ENCODE measurements at regions not wholly inside any gene's neighbourhood (a gene's known extent, or its start where the extent isn't known, plus 50 kb on each side); places are given as distances from the start of the nearest gene placed in this dataset.
"Not testable (repeated sequence)": the region's sequence is repeated elsewhere in the genome, so short reads cannot be mapped to it uniquely, and the experiment has no call there.

GRCh38 chr9:95784318-95784717, 91.2 kb upstream of the ERCC6L2 start:
- DNase-seq: no peak

GRCh38 chr9:95783426-95783975, 92.0 kb upstream of the ERCC6L2 start:
- no peak for DNase-seq

DNA sequence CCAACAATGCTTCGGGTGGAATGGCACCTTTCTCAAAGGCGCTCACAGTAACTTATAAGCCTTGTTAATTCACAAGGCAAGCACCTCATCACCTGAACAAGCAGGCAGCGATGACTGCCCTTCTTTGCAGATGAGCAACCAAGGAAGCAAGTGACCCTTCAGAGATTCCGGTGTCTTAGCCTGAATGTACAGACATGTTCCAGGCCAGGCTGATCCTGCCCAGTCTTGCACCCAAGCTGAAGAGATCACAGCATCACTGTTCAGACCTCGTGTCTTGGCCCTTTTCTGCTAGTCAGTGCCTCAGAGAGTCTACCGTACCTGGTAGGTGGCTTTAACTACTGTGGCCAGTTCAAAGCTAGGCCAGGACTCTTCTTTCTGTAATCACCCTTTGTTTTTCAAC, 94.7 kb upstream of the ERCC6L2 start:
- DNase-seq: no peak

GRCh38 chr9:95780121-95780520, 95.4 kb upstream of the ERCC6L2 start:
- DNase-seq: no peak

GRCh38 chr9:95779597-95779996, 95.9 kb upstream of the ERCC6L2 start:
- not testable (repeated sequence) for DNase-seq

DNA sequence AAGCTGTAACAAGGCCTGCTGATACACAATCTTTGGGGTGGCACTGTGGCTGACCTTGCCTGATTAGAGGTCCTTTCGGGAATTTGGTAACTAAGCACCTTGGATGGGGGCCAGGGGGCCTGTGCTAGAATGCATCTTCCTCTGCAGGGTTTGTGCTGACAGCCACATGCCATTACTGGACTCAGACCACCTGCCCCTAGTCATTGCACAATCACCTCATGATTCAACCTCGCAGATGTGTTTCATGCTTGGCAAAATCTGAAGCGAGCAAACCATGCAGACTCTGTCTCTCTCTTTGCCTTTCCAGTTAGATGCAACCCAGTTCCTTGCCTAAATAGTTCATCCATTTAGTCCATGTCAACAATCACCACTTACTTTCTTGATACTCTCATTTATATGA, 96.5 kb upstream of the ERCC6L2 start:
- DNase-seq: no peak

DNA sequence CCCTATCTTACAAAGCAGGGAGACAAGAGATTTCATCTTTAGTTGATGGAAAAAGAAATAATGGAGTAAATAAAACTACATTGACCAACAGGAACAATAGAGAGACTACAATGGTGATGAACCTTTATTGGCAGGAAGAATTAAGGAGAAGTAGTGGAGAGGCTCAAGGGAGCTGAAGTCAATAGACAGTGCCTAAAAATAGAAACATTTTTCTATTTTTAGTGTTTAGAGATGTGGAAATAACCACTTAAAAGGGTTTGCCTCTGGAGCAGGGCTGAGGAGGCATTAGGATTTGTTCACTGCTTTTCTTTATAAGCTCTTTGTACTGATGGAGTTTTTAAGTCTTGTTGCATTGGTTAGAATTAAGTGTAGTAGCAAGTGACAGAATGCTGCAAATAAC, 98.4 kb upstream of the ERCC6L2 start:
- no peak for DNase-seq

DNA sequence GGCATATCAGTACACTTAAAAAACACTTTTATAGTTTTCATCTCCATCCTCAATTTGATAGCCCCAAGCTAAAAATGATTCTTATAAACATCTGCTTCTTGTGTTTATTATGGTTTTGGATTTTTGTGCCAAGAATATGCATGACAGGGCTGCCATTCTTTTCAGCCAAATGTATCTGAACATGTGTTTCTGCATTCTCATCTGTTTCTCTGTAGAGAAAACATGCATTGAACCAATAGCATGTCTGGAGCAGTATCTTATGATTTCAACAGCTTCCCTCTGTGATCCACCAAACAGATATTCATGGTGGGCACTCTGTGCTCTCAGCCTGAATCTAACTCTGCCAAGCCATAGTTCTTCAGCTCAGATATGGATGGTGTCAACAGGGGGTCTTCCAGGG, 99.3 kb upstream of the ERCC6L2 start:
- DNase-seq: no peak

DNA sequence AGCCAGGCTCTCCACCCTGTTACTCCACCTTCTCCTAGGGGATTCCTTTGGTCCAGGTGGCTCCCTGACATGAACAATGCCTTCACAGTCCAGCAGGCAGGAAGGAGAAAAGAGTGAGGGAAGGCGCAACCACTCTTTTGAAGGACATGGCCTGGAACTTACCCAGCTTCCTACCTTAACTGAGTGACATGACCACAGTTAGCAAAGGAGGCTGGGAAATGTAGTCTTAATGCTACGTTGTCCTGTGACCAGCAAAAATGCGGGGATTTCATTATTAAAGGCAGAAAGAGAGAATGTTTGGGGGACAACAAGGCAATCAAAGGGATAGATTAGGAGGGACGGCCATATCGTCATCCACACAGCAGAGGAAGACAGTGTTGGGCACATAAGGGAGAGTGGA, 100.3 kb upstream of the ERCC6L2 start:
- DNase-seq: no peak

DNA sequence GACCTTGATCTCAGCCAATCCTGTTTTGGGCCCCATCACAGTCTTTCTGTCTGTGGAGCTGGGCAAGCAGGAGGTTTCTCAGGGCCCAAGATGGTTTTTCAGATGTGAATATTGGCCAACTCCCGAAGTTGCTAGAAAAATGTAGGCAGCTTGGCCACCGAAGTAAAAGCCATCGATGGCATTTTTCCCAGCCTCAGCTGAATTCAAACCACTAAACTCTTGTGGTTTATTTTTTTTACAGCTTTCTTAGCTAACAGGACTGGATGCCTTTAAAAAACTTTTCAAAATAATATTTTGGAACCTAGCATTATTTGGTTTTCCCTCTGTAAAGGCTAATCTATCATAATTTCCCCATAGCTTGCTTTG, 102.5 kb upstream of the ERCC6L2 start:
- no peak for DNase-seq

- no peak for DNase-seq
These were observed 103.0 kb upstream of the ERCC6L2 start for GRCh38 chr9:95772320-95773052.

DNA sequence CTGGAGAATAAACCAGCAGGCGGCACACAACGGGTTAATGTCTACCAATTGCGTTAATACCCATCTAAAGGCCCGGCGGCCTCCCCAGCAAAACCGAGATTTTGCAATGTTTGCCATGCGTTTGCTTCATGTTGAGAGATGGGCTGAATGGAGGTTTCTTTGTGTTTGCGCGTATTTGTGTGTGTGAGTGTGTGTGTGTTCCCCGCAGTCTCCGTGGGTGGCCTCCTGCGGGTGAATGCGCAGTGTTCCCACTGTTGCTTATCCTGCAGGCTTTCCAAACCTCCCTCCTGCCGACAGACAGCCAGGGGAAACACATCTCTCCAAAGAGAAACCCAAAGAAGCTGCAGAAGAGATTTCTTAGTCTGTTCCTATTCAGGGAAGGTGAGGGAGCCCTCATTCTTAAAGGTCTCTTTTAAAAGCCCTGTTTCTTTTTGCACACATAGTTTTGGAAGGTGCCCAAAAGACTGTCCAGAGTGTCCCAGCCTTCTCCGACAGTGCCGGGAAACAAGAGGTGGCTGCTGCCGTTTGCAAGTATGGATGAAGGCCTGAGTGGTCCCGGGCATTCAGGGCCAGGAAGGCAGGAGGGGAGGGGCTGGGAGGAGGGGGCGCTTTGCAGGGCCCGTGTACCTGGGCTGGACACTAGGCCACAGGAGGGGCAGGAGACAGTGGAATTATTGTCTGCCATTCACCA, 103.8 kb upstream of the ERCC6L2 start:
- no peak for DNase-seq

GRCh38 chr9:95770653-95771131, 104.8 kb upstream of the ERCC6L2 start:
- no peak for DNase-seq

DNA sequence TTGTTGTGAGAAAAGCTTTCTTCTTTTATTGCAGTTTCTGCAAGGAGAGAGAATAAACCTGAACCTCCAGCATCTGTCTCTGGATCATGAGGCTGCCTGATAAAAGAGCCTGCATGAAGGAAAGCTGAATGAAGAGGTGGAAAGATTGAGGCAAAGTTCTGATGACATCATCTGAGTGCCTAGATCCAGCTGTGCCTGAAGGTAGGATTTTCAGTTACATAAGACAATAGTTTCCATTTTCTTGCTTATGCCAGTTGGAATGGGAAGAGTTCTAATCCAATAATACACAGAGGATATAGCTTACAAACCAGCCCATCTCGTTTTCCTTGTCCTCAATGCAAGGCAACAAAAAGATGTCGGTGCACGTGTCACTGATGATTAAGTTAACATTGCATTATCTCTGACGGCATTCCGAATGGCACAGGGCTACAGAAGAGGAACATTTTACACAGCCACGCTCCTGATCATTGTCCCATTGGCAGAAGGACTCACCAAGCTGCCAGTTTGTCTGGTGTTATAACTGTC, 105.5 kb upstream of the ERCC6L2 start:
- no peak for DNase-seq

DNA sequence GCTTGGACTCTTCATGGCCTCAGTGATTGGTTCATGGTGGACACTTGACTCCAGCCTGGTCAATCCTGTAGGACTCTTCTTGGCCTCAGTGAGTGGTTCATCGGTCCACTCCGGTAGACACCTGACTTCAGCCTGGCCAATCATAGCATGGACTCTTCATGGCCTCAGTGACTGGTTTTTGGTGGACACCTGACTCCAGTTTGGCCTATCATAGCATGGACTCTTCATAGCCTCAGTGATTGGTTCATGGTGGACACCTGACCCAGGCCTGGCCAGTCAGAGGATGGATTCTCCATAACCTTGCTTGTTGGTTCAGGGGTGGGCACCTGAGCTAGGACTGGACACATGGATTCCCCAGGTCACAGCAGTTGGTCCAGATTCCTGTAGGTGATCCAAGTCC, 106.0 kb upstream of the ERCC6L2 start:
- DNase-seq: no peak

DNA sequence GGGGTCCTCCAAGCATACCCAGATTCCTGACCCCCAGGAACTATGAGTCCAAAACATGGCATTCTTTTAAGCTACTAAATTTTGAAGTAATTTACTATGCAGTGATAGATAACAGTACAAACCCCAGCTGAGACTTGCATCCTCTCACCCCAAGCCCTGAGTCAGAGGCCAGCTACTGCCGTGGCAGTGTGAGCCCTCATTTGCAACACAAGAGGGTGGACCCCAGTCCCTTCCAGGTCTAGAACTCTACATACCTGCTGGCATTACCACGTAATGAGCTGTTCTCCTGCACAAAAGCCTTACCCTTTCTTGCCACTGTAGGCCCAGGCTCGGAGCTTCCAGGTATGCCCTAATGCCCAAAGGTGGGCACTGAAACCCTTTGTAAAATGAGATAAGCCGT, 108.6 kb upstream of the ERCC6L2 start:
- DNase-seq: no peak

- no peak for DNase-seq
These were observed 110.8 kb upstream of the ERCC6L2 start for GRCh38 chr9:95764533-95765319.

DNA sequence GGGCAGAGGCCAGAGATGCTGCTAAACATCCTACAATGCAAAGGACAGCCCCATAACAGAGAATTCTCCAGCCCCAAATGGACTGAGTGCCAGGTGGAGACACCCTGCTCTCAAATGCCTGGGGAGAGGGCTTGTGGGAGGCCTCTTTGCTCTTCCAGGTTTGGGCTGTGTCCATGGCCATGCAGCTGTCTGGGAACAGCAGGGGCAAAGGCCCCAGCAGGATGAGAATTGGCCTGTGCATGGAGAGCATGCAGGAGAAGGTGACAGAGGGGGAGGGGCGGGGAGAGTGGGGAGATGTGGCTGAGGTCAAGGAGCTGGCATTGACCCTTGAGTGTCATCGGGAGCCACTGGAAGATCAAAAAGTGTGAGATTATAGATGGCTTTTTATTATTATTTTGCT, 111.5 kb upstream of the ERCC6L2 start:
- no peak for DNase-seq

DNA sequence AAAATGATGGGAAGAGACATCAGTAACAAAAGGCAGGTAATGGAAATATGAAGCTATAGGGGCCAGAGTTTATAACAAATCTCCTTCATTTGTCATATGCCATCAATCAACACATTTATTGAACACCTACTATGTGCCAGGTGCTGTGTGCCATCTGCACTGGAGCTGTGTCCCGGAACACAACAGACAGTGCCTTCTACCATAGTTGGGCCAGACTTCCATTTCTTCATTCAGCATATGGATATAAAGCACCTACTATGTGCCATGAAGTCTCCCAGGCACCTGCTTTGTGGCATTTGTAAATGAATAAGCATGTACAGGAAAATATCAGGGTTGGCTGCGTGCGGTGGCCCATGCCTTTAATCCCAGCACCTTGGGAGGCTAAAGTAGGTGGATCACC, 112.5 kb upstream of the ERCC6L2 start:
- no peak for DNase-seq

- no peak for DNase-seq
These were observed 113.2 kb upstream of the ERCC6L2 start for GRCh38 chr9:95762322-95762721.

- DNase-seq: no peak
These were observed 114.7 kb upstream of the ERCC6L2 start for GRCh38 chr9:95760791-95761190.

DNA sequence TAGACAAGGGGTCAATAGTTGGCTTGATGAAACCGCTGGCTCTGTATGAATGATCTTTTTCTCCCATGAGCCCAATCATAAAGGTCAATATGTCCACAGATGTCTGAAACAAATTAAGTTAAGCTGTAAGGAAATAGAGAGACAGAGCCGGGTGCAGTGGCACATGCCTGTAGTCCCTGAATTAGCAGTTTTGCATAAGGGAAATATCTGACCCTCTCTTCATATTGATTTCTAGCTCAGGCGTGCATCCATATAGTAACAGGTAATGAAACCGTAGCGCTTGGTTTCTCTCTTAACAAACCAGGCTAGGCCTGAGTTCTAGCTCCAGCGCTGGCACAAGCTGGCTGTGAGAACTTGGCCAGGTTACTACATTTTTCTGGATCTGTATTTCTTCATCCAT, 118.1 kb upstream of the ERCC6L2 start:
- DNase-seq: no peak

DNA sequence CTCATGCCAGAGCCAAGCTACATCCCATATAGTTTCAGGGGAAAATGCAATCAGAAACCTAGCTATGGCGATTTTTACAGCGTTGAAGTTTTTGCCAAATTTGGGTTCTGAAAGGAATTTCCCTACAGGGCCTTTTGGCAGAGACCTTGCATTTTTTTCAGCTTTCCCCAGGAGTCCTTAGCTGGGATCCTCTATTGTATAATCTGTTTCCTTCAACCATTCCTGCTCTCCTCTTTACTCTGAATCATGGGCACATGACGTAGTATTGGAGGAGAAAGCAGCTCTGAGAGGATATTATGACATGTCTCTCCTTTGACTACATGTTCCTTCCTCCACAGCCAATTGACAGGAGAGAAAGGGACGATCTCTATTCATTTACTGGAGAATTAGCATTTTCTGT, 118.5 kb upstream of the ERCC6L2 start:
- DNase-seq: no peak

Measured in AML-193 (cell line).